Activated CD4-positive, alpha-beta T cell treated with anti-CD3 and anti-CD28 coated beads, Interleukin-2, amount 50 U/mL, for 24 hours (primary cell): ENCODE measurements at regions not wholly inside any gene's neighbourhood (a gene's known extent, or its start where the extent isn't known, plus 50 kb on each side); places are given as distances from the start of the nearest gene placed in this dataset.
"Not testable (repeated sequence)": the region's sequence is repeated elsewhere in the genome, so short reads cannot be mapped to it uniquely, and the experiment has no call there.

Experiments
- DNase-seq, 2 donors: peaks; one replicate each; pipeline ENCODE4 v3.0.0-alpha.2; 2020; ENCODE audit warnings: low read depth in 1 of 2, low spot score in 1 of 2

DNA sequence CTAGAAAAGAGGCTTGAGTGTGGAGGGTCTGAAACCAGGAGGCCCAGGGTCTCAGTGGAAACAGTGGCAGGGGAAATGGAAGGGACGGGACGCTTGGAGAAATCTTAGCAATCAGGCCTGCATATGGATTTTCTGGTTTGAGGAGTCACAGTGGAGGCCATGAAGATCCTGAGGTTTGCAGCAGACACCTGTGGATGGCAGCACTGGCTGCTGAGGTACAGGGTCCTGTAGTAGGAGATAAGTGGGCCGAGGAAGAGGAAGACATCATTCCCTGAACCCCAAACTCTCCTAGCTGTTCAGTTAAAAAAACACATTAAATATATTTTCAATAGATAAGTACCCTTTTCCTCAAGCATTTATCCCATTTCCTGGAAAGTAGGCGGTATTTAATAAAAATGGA lies 208.8 kb upstream of the IGFBP3 start:
- no peak for DNase-seq

DNA sequence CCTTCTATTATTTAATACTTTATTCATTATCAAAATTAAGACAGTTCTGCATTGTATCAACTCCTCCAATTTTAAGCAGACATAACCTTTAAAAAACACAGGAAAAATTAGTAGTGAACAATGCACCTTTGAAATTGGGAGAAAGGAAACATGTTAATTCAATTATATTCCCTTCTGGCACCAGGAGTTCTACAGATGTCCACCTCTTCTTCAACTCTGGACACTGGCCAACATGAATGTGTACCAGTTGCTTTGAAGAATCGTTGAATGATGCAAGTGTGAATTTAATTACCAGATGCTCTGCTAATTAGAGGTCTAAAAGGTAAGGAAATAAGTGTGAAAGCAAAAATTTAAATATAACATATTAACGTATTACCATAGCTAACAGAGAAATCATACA lies 206.7 kb upstream of the IGFBP3 start:
- no peak for DNase-seq

DNA sequence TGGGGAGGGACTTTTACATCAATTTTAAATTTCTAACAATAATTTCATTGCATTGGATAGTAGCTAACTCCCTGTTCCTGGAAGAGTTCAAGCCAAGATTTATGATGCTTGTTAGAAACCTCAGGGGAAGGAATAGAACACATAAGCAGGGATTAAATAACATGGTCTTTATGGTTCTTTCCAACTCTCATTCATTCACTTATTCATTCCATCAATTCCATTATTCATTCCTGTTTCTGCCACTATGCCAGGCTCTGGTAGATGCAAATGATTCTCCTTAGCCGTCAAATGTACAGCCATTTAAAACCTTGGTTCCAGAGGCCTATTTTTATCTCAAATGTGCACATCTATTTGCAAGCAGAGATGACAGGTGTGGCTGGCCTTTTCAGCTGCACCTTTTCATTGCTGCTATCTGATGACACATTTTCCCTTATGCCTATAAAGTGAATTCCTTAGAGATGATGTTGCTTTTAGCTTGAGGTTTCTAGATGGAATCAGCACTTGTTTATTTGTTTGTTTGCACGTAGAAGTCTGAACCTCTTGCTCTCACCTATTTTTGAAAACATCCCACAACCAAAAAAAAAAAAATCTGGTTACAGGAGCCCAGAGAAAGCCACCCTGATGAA lies 205.7 kb upstream of the IGFBP3 start:
- no peak for DNase-seq

DNA sequence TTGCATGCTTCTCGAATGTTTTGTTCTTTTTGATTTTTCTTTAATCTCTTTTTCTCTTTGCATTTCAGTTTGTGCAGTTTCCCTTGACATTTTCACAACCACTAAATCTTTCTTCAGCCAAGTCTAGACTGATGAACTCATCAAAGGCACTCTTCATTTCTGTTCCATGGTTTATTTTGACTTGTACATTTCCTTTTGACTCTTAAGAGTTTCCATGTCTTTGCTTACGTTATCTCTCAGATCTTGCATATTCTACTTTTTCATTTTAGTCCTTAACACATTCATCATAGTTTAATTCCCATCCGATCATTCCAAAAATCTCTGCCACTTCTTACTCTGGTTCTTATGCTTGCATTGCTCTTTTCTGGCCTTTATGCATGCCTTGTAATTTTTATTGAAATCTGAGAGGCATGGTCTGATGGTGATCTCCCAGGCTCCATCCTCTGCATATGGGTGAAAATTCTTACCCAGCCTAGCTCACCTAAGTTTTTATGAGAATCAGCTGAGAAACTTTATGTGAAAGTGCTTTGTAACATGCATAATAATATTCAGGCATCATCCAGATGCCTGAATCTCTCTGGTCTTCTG lies 202.8 kb upstream of the IGFBP3 start:
- DNase-seq = no peak

DNA sequence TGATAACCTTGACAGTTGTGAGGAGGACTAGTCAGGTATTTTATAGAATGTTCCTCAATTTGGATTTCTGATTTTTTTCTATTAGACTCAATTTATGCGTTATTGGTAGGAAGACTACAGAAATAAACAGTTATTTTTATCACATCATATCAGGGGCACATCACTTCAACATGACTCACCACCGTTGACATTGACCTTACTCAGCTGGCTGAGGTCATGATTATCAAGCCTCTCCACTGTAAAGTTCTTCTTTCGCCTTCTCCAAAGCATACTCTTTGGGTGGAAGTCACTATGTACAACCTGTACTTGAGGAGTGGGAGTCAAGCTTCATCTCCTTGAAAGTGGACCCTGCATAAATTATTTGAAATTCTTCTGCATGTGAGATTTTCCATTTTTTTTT lies 194.3 kb upstream of the IGFBP3 start:
- DNase-seq = no peak

DNA sequence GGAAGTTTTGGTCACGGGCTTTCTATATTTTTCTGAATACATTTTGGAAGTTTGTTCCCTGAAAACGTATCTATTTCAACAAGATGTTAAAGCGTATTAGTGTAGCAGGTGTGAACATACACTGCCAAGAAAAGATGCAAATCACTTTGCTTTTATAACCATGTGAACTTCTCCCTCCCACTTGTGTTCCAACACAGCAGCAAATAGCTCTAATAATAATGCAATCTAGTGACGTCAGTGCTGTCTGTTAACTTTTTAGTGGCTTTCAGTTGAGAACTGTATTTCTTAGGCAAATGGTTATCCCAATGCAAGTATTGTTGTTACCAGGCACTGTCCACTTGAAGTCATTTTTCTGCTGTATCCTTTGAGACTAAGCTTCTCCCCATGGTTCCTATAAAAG lies 188.4 kb upstream of the IGFBP3 start:
- DNase-seq = no peak

DNA sequence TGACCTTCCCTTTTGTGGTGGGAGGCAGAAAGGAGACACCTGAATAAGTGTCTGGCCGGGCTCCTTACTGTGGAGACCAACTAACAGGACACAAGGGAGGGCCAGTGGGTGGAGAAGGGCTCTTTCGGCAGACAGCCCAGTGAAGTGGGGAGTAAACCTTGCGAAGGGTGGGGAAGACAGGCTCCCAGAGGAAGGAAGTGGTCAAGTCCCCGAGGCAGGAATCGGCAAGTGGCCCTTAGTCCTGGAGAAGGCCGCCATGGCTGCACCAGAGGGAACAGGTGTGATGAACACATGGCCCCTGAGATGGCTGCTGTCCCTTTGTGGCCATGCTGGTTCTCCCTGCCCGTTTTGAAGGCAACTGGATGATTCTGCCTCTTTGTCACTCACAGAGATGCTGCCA lies 187.2 kb upstream of the IGFBP3 start:
- no peak for DNase-seq

DNA sequence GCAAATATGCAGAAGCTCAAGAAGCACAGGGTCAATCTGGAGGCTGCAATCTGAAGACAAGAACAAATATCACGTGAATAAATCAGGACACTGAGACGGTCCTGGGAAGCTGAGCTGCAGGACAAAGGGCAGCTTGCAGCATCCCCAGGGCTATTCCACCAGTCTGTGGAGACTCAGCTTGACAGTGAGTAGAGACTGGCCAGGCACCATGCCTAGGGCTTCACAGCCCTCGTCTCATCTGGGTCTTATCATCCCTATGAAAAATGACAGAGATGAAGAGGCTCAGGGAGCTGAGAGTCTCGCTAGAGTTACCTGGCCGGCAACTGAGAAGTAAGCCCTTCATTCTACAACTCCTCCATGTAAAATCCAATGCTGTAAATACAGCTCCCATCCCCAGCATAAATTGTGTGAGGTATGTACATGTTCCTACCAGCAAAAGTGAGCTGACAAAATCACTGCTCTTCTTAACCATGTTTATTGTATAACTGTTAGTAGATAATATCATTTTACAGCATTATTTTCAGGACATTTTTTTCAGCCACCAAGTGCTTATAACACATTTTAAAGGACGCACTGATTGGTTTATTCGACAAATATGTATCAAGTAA lies 186.6 kb upstream of the IGFBP3 start:
- no peak for DNase-seq

GRCh38 chr7:46100521-46100920 lies 179.4 kb upstream of the IGFBP3 start:
- DNase-seq = no peak

- no peak for DNase-seq
Measured at GRCh38 chr7:46099076-46099475, 178.0 kb upstream of the IGFBP3 start.

GRCh38 chr7:46091071-46091470 lies 170.0 kb upstream of the IGFBP3 start:
- DNase-seq = no peak

- no peak for DNase-seq
Measured at GRCh38 chr7:46089281-46089680, 168.2 kb upstream of the IGFBP3 start.

- DNase-seq = not testable (repeated sequence)
Measured at GRCh38 chr7:46088486-46088885, 167.4 kb upstream of the IGFBP3 start.

GRCh38 chr7:46080595-46081159 lies 159.6 kb upstream of the IGFBP3 start:
- DNase-seq = no peak

DNA sequence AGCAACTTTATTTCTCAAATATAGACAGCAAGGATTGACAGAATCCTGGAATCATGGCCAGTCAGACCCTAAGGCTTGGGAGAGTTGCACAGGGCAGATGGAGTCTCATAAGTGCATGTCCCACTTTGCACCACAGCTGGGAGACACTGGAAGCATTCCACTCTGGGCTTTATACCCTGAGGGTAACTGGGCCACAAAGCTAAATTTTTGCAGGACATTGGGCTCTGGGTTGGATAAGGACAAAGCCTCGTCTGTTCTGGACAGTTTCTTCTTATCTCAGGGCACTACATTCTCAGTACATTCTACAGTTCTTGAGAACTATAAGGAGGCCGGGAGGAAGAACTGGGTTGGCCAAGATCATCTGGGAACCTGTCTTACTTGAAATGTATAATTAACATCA lies 158.3 kb upstream of the IGFBP3 start:
- DNase-seq = no peak

GRCh38 chr7:46076527-46076926 lies 155.5 kb upstream of the IGFBP3 start:
- no peak for DNase-seq

DNA sequence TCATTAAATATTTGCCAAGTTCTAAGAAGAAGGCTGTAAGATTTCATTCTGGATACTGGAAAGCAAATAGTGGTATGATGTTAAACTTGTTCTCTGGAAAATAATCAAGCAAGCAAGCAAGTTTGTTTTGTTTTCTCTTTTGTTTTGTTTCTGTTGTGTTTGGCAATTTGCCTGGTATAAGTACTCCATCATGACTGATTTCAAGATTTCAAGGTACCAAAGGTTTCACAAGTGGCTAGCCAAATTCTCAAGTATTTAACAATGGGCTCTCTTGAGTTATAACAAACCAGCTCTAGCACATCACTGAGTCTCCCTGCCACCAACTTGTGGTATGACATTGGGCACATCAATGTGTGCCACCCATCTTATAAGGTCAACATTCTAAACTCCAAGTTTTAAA lies 151.7 kb upstream of the IGFBP3 start:
- no peak for DNase-seq

- DNase-seq = no peak
Measured at GRCh38 chr7:46071601-46072000, 150.5 kb upstream of the IGFBP3 start.

GRCh38 chr7:46071076-46071475 lies 150.0 kb upstream of the IGFBP3 start:
- no peak for DNase-seq

- DNase-seq = no peak
Measured at GRCh38 chr7:46068159-46068558, 147.1 kb upstream of the IGFBP3 start.

DNA sequence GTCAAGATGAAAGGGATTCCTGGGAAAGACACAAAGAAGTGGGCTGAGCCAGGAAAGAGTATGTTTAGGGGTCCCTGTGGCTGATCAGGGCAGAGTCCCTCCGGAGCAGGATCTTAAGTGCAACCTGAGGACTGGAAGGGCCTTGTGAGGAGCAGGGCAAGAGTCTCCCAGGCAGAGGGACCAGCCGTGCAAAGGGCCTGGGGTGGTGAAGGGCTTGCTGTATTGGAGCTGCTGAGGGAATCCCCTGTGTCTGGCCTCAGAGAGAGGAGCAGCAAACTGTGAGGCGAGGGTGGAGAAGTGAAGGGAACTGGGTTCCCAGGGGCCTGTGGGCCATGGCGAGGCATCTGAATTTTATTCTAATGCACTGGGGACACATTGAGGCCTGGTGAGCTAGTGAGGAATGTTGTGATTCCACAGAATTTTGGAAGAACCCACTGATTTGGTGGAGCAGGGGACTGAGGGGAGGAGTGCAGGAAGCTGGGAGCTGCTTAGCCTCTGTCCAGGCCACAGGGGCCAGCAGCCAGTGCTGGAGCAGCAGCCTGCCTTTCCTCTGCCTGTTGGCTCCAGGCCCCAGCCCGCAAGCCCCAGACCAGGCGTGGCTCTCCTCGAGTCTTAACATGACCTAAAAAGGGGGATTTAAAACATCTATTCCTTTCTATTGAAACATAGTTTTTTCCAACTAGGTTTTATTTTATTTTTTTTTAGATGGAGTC lies 138.4 kb upstream of the IGFBP3 start:
- no peak for DNase-seq
